ENCODE measurements at regions not wholly inside any gene's neighbourhood (a gene's known extent, or its start where the extent isn't known, plus 50 kb on each side); places are given as distances from the start of the nearest gene placed in this dataset.

- Histone ChIP-seq H3K27me3 (ENCODE audit: insufficient read depth, poor library complexity, severe bottlenecking) (no peaks in the 10 kb centered on the region), H3K4me3 (replicated peaks; ENCODE audit: insufficient read depth, low read length) (no peak overlapping the region), H3K27ac (replicated peaks) (no peak overlapping the region)
- no peak for DNase-seq (ENCODE audit: low read depth in 1 of 2, low spot score in 1 of 2)
- TF ChIP-seq REST (IDR thresholded peaks at IDR 0.05; ENCODE audit: insufficient replicate concordance, low read depth) (no peak), SPI1 (IDR thresholded peaks at IDR 0.05; ENCODE audit: borderline replicate concordance, low read depth) (no peak), CTCF (IDR thresholded peaks at IDR 0.05; ENCODE audit: insufficient read depth, low read length) (no peak), GABPA (IDR thresholded peaks at IDR 0.05; ENCODE audit: low read depth) (no peak), POLR2AphosphoS5 (IDR thresholded peaks at IDR 0.05; ENCODE audit: low read depth) (no peak)
Observed at GRCh38 chr14:30132196-30132595, 204.5 kb upstream of the PRKD1 start.

- TF ChIP-seq POLR2AphosphoS5 (IDR thresholded peaks at IDR 0.05; ENCODE audit: low read depth) (no peak), SPI1 (IDR thresholded peaks at IDR 0.05; ENCODE audit: borderline replicate concordance, low read depth) (no peak), CTCF (IDR thresholded peaks at IDR 0.05; ENCODE audit: insufficient read depth, low read length) (no peak), REST (IDR thresholded peaks at IDR 0.05; ENCODE audit: insufficient replicate concordance, low read depth) (no peak), GABPA (IDR thresholded peaks at IDR 0.05; ENCODE audit: low read depth) (no peak)
- Histone ChIP-seq H3K27ac (replicated peaks) (no peak overlapping the region), H3K4me3 (replicated peaks; ENCODE audit: insufficient read depth, low read length) (no peak overlapping the region), H3K27me3 (ENCODE audit: insufficient read depth, poor library complexity, severe bottlenecking) (no peaks in the 10 kb centered on the region)
- DNase-seq (ENCODE audit: low read depth in 1 of 2, low spot score in 1 of 2): no peak
Observed at GRCh38 chr14:30134936-30135335, 207.3 kb upstream of the PRKD1 start.

- Histone ChIP-seq H3K27me3 (ENCODE audit: insufficient read depth, poor library complexity, severe bottlenecking) (no peaks in the 10 kb centered on the region), H3K4me3 (replicated peaks; ENCODE audit: insufficient read depth, low read length) (no peak overlapping the region), H3K27ac (replicated peaks) (no peak overlapping the region)
- TF ChIP-seq GABPA (IDR thresholded peaks at IDR 0.05; ENCODE audit: low read depth) (no peak), CTCF (IDR thresholded peaks at IDR 0.05; ENCODE audit: insufficient read depth, low read length) (no peak), SPI1 (IDR thresholded peaks at IDR 0.05; ENCODE audit: borderline replicate concordance, low read depth) (no peak), POLR2AphosphoS5 (IDR thresholded peaks at IDR 0.05; ENCODE audit: low read depth) (no peak), REST (IDR thresholded peaks at IDR 0.05; ENCODE audit: insufficient replicate concordance, low read depth) (no peak)
- DNase-seq (ENCODE audit: low read depth in 1 of 2, low spot score in 1 of 2): no peak
Observed at GRCh38 chr14:30138567-30138966, 210.9 kb upstream of the PRKD1 start.

Measured in HL-60 (cell line).